GM18498 (cell line): ENCODE measurements at regions not wholly inside any gene's neighbourhood (a gene's known extent, or its start where the extent isn't known, plus 50 kb on each side); places are given as distances from the start of the nearest gene placed in this dataset.

Source experiments
- ATAC-seq: cut with Tn5 transposase; IDR thresholded peaks from one replicate; pipeline ENCODE4 v1.9.1; 2021; ENCODE audit warnings: mild to moderate bottlenecking, moderate library complexity; ENCODE audit not compliant: unreplicated experiment

GRCh38 chr7:19872094-19872493 is 98.7 kb upstream of the TMEM196 start:
- no peak for ATAC-seq

- ATAC-seq: no peak
Measured at GRCh38 chr7:19871102-19871501, 97.7 kb upstream of the TMEM196 start.

GRCh38 chr7:19869979-19870378 is 96.6 kb upstream of the TMEM196 start:
- ATAC-seq: no peak

GRCh38 chr7:19853261-19853832 is 79.9 kb upstream of the TMEM196 start:
- no peak for ATAC-seq

- ATAC-seq: no peak
Measured at GRCh38 chr7:19852192-19852591, 78.8 kb upstream of the TMEM196 start.

- ATAC-seq: no peak
Measured at GRCh38 chr7:19851504-19851903, 78.1 kb upstream of the TMEM196 start.

GRCh38 chr7:19834566-19834965 is 61.1 kb upstream of the TMEM196 start:
- no peak for ATAC-seq

- ATAC-seq: no peak
Measured at GRCh38 chr7:19830604-19831003, 57.2 kb upstream of the TMEM196 start.
